ENCODE measurements at regions not wholly inside any gene's neighbourhood (a gene's known extent, or its start where the extent isn't known, plus 50 kb on each side); places are given as distances from the start of the nearest gene placed in this dataset.

- TF ChIP-seq SMAD3 (CRISPR knock-in tag; IDR thresholded peaks at IDR 0.05) (no peak), RFX3 (CRISPR knock-in tag; IDR thresholded peaks at IDR 0.05) (no peak), SMAD1 (CRISPR knock-in tag; IDR thresholded peaks at IDR 0.05; ENCODE audit: borderline replicate concordance, low read depth) (no peak), ZNF501 (CRISPR knock-in tag; IDR thresholded peaks at IDR 0.05) (no peak), ZNF570 (CRISPR knock-in tag; IDR thresholded peaks at IDR 0.05; ENCODE audit: borderline replicate concordance) (no peak), ZNF839 (CRISPR knock-in tag; IDR thresholded peaks at IDR 0.05; ENCODE audit: borderline replicate concordance) (no peak), DNMT1 (CRISPR knock-in tag; IDR thresholded peaks at IDR 0.05) (no peak), SKIL (CRISPR knock-in tag; IDR thresholded peaks at IDR 0.05; ENCODE audit: borderline replicate concordance) (no peak), ZNF557 (CRISPR knock-in tag; IDR thresholded peaks at IDR 0.05) (no peak), SRSF1 (optimal IDR thresholded peaks at IDR 0.05; ENCODE audit: low read depth, low read length) (no peak), CTCF (CRISPR knock-in tag; IDR thresholded peaks at IDR 0.05) (no peak), ZNF318 (CRISPR knock-in tag; IDR thresholded peaks at IDR 0.05) (no peak), PHB2 (IDR thresholded peaks at IDR 0.05; ENCODE audit: partially characterized antibody) (no peak), KLF9 (CRISPR knock-in tag; IDR thresholded peaks at IDR 0.05; ENCODE audit: low read depth) (no peak)
- in situ Hi-C loops (cut with HindIII; ENCODE audit: extremely low pct_ligation_motif_present, low pct_unique_long_range_greater_than_20kb), result no loop called here
- POLR2A ChIA-PET, result no interaction called here
- 26% methylated on average over 7 of the region's 7 CpGs for WGBS (ENCODE audit: low lambda C conversion rate)
- Histone ChIP-seq H3K4me2 (ENCODE audit: low read depth, low read length) (no peak overlapping the region), H3K36me3 (replicated peaks in 1 of 2; ENCODE audit: control insufficient read depth in 1 of 2, insufficient read depth in 2 of 2, low read length in 2 of 2) (no peaks in the 10 kb centered on the region), H3K79me2 (ENCODE audit: insufficient read depth, low read length) (no peaks in the 10 kb centered on the region), H4K20me1 (ENCODE audit: insufficient read depth, low read length) (no peaks in the 10 kb centered on the region), H3K4me1 (ENCODE audit: insufficient read depth, low read length) (no peaks in the 10 kb centered on the region), H3K9ac (ENCODE audit: insufficient read depth, low read depth, low read length) (no peak overlapping the region), H3K27me3 (ENCODE audit: control insufficient read depth in 1 of 2, insufficient read depth in 2 of 2, low read length in 2 of 2) (no peaks in the 10 kb centered on the region), H3K4me3 (replicated peaks in 1 of 3; ENCODE audit: insufficient read depth in 1 of 3, low read depth in 2 of 3, low read length in 3 of 3) (no peak overlapping the region), H3K9me3 (ENCODE audit: low read length) (no peaks in the 10 kb centered on the region), H2AFZ (ENCODE audit: low read length) (no peak overlapping the region), H3K27ac (ENCODE audit: extremely low read length, insufficient read depth, low read length) (no peak overlapping the region)
- FAIRE-seq (no peak), ATAC-seq (no peak), DNase-seq (ENCODE audit: low spot score) (no peak)
- intact Hi-C loops (cut with micrococcal nuclease; ENCODE audit: unreplicated experiment), result no loop called here
- BruUV-seq (replicated peaks), result no TSS peak
- CTCF ChIA-PET (ENCODE audit: low intra/inter-chr PET ratio, low total read pairs), result no interaction called here
Measured at GRCh38 chr13:63595811-63596210, 2180.2 kb upstream of the PCDH20 start.
